Glomerular endothelial cell (primary cell): ENCODE measurements at regions not wholly inside any gene's neighbourhood (a gene's known extent, or its start where the extent isn't known, plus 50 kb on each side); places are given as distances from the start of the nearest gene placed in this dataset.
"Not testable (repeated sequence)": the region's sequence is repeated elsewhere in the genome, so short reads cannot be mapped to it uniquely, and the experiment has no call there.

ENCODE experiments used
- DNase-seq: peaks from one replicate; pipeline ENCODE4 v3.0.0-alpha.2; 2011; ENCODE audit warnings: low read depth, low spot score; ENCODE audit errors: extremely low read depth

DNA sequence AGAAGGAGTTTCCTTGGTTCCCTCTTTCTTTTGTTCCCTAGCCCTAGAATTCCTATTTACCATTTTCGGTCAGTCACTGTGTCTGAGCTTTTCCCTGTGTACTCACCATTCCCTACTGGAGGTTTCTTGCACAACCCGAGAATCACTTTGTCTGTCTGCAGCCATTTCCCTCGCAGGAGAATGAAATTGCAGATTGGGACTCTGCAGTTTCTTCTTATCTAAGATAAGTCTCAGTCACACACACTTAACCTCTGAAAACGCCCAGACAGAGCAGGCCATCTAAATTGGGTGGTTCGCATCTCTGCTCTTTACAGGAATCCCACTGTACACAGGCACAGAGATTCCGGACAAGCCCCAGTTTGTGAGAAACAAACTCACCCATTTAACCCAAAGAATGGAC lies 58.6 kb upstream of the CNTNAP2 start:
- no peak for DNase-seq

DNA sequence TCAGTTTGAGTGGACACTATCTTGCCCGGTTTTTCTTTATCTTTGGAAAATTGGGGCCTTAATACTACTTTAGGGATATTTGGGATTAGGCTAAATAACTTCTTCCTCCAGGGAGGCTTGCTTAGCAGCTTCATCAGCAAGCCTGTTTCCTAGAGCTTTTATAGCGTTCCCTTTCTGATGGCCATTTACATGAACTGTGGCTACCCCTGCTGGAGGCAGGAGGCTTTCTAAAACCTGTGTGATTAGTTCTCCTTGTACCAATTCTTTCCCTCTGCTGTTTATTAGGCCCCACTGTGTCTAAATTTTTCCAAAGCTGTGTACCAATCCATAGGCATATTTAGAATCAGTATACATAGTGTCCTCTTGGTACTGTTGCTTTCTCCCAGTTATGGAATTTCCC lies 61.7 kb upstream of the CNTNAP2 start:
- no peak for DNase-seq

DNA sequence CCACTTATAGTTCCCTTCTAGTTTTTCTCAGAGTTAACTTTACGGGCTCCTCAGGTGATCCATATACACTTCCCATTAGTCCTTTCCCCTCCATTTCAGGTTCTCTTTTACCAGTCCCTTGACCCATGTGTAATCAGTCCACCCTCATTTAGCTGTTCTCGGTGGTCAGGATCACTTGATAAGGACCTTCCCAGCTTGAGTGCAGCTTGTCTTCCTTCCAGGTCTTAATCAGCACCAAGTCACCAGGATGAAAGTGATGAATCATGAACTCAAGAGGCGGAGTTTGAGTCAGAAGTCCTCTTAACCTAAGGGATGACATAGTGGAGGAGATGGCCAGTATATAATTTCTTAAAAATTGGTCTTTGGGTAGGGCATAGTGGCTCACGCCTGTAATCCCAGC lies 63.1 kb upstream of the CNTNAP2 start:
- DNase-seq = no peak

DNA sequence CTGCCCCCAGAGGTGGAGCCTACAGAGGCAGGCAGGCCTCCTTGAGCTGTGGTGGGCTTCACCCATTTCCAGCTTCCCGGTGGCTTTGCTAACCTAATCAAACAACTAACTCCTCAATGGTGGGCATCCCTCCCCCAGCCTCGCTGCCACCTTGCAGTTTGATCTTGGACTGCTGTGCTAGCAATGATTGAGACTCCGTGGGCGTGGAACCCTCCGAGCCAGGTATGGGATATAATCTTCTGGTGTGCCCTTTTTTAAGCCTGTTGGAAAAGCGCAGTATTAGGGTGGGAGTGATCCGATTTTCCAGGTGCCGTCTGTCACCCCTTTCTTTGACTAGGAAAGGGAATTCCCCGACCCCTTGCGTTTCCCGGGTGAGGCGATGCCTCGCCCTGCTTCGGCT lies 73.3 kb upstream of the CNTNAP2 start:
- not testable (repeated sequence) for DNase-seq

DNA sequence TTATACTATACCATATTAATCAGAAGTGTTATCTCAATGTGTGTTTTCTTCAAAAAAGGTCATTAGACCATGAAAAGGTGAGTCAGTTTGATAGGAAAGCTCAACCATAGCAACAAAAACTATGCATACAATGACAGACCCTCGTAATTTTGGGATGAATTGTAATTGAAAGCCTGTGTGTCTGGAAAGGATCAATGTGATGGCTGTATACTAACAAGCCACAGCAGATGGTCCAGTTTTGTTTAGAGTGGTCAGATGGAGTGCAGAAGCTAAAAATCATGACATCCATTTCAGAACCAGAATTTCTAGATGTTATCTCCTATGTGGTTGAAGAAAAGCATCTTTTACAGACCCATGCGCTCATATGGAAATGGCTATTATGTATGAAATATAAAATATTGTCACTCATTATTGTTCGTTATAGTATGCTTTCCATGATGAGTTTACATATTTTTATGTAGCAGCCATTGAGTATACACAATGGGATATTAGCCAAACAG lies 88.3 kb upstream of the CNTNAP2 start:
- no peak for DNase-seq

DNA sequence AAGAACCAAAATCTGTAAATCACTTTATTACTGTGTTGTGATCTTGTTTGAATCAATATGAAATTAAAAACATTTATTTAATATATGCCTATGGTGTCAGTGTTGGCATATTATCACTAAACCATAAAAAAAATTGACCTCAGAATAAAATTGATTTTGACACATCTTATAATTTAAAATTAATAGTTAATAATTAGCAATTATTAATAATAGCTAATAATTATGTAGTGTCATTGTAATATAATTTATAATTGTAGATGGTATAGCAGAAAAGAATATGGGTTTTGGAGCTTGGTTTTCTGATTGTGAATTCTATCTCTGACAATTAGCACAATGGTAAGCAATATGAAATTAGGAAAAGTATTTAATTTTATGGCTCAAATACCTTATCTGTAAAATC lies 89.4 kb upstream of the CNTNAP2 start:
- no peak for DNase-seq

DNA sequence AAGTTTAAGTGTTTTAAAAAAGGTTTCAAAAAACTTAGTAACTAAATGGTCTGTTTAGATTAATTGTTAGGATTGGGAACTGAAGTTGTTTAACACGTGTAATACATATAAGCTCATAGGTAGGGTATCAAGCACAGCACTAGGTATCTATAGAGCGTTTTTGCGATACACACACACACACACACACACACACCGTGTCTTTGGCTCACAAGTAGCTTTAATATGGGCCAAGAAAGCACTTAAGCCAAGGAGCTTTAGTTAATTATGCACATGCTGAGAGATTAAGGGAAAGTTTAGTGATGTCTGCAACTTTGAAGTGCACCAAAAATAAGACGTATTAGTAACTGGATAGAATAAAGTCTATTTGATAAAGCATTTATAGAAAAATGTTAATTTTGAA lies 93.8 kb upstream of the CNTNAP2 start:
- no peak for DNase-seq

DNA sequence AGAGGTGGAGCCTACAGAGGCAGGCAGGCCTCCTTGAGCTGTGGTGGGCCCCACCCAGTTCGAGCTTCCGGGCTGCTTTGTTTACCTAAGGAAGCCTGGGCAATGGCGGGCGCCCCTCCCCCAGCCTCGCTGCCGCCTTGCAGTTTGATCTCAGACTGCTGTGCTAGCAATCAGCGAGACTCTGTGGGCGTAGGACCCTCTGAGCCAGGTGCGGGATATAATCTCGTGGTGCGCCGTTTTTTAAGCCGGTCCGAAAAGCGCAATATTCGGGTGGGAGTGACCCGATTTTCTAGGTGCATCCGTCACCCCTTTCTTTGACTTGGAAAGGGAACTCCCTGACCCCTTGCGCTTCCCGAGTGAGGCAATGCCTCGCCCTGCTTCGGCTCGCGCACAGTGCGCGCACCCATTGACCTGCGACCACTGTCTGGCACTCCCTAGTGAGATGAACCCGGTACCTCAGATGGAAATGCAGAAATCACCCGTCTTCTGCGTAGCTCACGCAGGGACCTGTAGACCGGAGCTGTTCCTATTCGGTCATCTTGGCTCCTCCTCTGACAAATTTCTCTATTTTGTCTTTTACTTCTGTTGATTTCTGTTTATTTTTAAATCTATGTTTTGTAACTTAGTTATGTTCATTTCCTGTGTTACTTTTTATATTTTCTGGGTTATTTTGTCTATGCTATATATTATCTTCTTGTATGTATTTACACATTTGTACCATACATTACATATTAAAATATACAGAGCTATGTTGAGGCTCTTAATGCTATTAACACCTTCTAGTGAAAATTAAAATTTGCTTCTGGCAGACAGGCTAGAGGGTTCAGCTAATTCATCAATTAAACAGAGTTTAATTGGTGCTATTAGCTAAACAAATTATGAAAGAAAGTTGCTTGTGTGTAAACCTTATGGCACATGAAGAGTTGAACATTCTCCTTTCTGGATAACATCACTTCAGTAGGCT lies 97.3 kb upstream of the CNTNAP2 start:
- not testable (repeated sequence) for DNase-seq

DNA sequence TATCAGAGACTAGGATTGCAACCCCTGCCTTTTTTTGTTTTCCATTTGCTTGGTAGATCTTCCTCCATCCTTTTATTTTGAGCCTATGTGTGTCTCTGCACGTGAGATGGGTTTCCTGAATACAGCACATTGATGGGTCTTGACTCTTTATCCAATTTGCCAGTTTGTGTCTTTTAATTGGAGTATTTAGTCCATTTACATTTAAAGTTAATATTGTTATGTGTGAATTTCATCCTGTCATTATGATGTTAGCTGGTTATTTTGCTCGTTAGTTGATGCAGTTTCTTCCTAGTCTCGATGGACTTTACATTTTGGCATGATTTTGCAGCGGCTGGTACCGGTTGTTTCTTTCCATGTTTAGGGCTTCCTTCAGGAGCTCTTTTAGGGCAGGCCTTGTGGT lies 99.2 kb upstream of the CNTNAP2 start:
- DNase-seq = not testable (repeated sequence)

DNA sequence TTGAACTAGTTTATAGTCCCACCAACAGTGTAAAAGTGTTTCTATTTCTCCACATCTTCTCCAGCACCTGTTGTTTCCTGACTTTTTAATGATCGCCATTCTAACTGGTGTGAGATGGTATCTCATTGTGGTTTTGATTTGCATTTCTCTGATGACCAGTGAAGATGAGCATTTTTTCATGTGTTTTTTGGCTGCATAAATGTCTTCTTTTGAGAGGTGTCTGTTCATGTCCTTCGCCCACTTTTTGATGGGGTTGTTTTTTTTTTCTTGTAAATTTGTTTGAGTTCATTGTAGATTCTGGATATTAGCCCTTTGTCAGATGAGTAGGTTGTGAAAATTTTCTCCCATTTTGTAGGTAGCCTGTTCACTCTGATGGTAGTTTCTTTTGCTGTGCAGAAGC lies 102.4 kb upstream of the CNTNAP2 start:
- not testable (repeated sequence) for DNase-seq

DNA sequence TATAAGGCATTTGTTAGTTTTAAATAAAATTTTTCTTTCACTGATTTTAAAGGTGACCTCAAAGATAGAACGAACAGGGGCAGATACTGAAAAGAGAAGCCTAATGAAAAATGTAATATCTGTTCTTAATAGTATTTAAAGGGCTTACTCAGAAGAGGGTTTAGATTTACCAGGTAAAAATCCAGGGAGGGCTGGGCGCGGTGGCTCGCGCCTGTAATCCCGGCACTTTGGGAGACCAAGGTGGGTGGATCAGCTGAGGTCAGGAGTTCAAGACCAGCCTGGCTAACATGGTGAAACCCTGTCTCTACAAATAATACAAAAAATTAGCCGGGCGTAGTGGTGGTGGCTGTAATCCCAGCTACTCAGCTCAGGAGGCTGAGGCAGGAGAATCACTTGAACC lies 108.3 kb upstream of the CNTNAP2 start:
- no peak for DNase-seq

DNA sequence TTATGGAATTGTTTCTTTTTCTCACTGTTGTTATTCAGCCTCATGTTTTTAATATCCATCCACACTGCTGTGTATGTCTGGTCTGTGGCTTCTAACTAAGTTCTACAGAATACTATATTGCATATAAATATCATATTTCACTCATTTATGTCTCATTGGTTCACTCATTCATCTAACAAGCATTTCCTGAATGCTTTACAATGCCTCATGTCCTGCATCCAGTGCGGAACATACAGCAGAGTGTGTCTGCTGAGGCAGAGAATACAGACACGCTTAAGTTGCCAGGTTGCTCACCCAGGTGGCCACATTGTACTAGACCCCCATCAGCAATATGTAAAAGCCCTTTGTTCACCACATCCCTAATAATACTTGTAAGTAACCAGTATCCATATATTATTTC lies 111.8 kb upstream of the CNTNAP2 start:
- no peak for DNase-seq

DNA sequence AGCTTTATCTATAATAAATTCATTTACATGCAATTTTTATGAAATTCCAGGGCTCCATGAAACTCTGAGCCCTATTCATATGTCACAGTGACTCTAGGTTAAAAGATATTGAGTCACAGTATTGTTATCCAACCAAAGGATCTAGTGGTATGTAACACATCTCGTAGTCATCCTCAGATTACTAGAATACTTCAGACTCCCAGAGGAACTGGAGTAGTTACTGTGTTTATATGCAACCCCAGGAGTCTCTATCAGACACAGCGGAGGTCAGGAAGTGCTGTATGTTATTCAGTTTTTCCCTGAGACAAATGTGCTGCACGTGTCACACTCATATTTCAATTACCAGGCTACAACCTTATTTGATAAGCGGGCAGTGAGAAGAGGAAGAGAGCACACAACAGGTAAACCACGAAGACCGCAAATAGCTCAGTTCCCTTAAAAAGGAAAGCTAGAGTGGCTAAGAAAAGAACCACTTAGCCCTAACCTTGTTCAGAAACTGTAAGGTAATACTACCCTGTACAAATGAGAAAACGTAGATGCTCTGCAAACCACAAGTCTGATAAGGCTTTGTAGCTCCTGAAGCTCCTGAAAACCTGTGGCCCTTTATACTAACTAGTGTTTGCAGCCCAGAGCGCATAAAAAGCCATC lies 114.0 kb upstream of the CNTNAP2 start:
- no peak for DNase-seq

DNA sequence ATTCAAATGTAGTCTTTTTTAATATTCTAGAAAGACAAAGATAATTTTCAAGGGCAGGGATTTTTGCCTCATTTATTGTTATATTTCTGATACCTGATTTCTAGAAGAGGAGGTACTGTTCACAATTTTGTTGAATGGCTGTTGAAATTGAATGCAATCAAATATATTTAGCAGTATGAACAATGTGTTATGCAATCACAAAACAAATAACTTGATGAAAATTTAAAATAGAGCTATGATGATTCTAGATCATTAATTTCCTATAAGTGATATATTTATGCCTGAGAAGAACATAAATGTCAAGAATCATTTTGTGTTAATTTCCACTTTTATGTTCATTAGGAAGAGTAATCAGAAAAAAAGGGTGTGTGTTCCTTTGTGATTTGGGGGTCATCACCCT lies 114.6 kb upstream of the CNTNAP2 start:
- no peak for DNase-seq

DNA sequence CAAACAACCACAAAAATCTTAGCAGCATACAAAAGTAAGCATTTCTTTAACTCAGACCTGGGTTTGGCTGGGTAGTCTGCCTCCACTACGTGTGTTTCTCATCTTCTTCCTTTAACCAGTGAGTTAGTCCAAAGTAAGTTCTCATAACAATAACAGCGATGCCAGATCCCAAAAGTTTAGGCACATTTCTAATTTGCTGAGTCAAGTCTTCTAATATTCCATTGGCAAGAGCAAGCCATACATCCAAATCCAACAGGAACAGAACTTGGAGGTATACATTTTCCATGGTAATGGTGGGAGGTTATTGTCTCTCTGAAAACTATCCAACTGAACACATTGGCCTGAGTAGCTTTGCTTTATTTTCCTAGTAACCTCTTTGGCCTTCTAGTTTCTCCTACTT lies 115.7 kb upstream of the CNTNAP2 start:
- DNase-seq = no peak

DNA sequence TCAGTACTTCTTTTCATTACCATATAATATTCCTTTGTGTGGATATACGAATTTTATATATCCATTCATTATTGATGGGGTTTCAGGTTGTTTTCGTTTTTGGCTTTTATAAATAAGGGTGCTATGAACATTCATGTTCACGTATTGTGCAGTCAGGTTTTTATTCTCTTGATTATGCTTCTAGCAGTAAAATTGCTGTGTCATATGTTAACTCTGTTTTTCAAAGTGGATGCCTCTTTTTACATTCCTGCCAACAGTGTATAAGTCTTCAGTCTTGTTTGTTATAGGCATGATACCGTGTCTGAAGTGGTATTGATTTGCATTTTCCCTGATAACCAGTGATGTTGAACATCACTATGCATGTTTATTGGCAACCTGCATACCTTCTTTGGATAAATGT lies 127.1 kb upstream of the CNTNAP2 start:
- no peak for DNase-seq

DNA sequence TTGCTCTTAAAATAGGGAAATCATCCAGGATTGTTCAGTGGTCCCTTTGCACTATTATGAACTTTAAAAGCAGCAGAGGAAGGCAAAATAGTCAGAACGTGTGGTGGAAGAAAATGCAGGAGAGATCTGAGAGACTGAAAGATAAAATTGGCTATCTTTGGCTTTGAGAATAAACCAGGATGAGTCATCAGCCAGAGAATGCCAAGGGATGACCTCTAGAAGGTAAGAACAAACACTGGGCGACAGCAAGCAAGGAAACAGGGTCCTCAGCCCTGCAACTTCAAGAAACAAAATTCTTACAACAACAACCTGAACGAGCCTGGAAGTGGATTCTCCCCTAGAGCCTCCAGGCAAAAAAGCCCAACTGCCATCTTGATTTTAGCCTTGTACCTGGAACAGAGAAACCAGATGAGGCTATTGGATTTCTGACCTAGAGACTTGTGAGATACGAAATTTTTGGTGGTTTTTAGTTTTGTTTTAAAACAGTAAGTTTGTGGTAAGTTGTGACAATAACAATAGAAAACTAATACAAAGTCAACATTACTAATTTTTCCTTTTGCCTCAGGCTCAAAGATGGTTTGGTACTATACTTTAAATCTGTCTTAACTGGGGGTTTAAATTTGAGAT lies 130.2 kb upstream of the CNTNAP2 start:
- no peak for DNase-seq

DNA sequence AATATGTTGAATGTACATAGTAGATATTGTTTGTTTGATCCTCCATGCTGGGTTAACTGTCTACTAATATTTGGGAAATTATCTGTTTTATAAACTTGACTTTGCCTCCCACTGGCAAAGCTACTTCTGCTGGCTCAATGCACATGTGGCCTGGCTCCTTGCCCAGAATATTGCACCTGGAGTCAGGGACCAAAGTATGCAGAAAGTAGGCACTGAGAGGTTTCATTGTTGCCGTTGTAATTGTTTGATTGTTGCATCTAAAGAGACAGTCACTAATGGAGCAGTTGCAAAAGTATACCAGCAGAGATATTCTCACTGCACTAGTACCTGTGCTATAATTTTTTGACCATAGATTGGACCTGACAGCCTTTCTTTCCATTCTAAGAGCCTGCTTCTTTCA lies 137.8 kb upstream of the CNTNAP2 start:
- DNase-seq = no peak

DNA sequence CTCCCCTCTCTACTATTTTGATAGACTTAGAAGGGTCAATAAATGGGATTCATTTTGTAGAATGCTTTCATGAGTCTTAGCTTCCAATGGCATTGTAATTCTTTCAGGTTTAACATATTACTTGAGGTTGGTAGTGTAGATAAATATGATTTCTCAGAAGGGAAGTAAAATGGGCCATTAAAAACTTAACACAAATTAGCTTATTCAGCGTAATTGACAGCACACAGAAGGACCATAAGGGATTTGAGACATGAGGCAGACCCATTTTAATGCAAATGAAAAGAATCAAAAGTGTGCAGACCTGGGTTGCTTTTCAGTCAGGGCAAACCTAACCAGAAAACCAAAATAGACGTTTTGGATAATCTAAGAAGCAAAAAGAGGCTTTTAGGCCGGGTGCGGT lies 156.6 kb upstream of the CNTNAP2 start:
- DNase-seq = no peak

DNA sequence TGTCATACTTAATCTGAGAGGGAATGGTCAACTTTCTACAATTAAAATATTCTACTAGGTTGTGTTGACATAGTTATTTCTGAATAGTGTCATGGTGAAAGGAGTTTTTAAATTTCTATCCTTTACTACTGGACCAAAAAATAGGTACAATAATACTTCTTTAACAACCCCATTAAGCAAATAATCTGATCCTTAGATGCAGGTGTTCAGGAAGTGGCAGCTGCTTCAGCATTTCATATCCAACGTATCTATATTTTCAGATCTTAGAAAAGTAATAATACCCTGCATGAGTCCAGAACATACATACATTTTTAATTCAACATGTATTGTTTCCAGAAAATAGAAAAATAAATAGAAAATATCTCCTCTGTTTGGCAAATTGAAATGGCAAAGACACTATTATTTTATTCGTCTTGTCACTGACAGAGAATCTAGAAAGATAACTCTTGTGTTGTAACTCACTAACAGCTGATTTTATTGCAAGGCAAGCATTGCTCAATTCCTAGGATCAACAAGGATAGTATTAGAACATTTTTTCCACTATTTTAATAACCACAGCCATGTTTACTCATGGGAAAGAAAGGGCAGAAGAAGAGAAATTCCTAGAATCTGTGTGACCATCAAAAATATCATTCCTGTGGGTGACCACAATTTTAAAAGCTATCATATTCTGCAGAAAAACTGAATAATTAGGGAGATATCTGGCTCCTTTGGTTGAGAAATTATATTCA lies 159.3 kb upstream of the CNTNAP2 start:
- DNase-seq = no peak

DNA sequence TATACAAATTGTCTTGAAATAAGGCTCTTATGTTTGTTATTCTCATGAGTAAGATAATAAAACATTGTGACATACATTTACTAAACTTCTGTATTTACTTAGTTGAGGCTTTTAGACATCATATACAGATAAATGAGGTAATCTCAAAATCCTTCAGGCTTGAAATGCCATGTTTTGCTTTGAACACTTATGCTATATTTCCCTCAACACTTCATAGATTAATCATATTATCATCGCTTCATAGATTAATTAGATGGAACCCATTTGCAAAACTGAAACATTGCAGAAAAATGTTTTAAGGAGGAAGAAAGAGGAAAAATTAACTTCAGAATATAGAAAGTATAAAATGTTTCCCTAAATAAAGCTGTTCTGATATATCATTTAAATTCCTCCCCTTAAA lies 165.0 kb upstream of the CNTNAP2 start:
- no peak for DNase-seq
